Glutamatergic neuron (in vitro differentiated cells): ENCODE measurements at regions not wholly inside any gene's neighbourhood (a gene's known extent, or its start where the extent isn't known, plus 50 kb on each side); places are given as distances from the start of the nearest gene placed in this dataset.

Source experiments
- DNase-seq: peaks from one replicate; pipeline ENCODE4 v3.0.0; 2022
- H3K27ac Mint-ChIP-seq: one replicate; pipeline ENCODE4 v1.8.0; 2020; ENCODE audit warnings: mild to moderate bottlenecking, mixed read lengths, inconsistent platforms; ENCODE audit not compliant: unreplicated experiment
- H3K27me3 Mint-ChIP-seq: one replicate; pipeline ENCODE4 v1.8.0; 2020; ENCODE audit warnings: mild to moderate bottlenecking, moderate library complexity, mixed read lengths, inconsistent platforms; ENCODE audit not compliant: unreplicated experiment
- H3K36me3 Mint-ChIP-seq: one replicate; pipeline ENCODE4 v1.8.0; 2020; ENCODE audit warnings: mild to moderate bottlenecking, mixed read lengths, inconsistent platforms; ENCODE audit not compliant: unreplicated experiment
- H3K4me1 Mint-ChIP-seq: one replicate; pipeline ENCODE4 v1.8.0; 2020; ENCODE audit warnings: mild to moderate bottlenecking, low read depth, mixed read lengths, inconsistent platforms; ENCODE audit not compliant: unreplicated experiment
- H3K4me3 Mint-ChIP-seq: one replicate; pipeline ENCODE4 v1.8.0; 2020; ENCODE audit warnings: mild to moderate bottlenecking, mixed read lengths, inconsistent platforms; ENCODE audit not compliant: unreplicated experiment
- H3K9me3 Mint-ChIP-seq: one replicate; pipeline ENCODE4 v1.8.0; 2020; ENCODE audit warnings: mild to moderate bottlenecking, moderate library complexity, mixed read lengths, inconsistent platforms; ENCODE audit not compliant: unreplicated experiment
- CTCF ChIP-seq: fragments of 200-600 bp; sonication (generic); IDR thresholded peaks from one replicate; pipeline ENCODE4 v1.5.0; 2021; ENCODE audit not compliant: partially characterized antibody, unreplicated experiment

- Mint-ChIP-seq H3K4me1 (peaks cover 15% of the 10 kb centered on the region), H3K4me3 (no peak overlapping the region), H3K36me3 (no peaks in the 10 kb centered on the region), H3K27me3 (no peaks in the 10 kb centered on the region), H3K27ac (no peak overlapping the region), H3K9me3 (peaks cover 1% of the 10 kb centered on the region)
- no peak for TF ChIP-seq CTCF
- DNase-seq, result no peak
Measured at GRCh38 chr11:134710861-134711407, 298.9 kb upstream of the B3GAT1 start.

- Mint-ChIP-seq H3K4me3 (no peak overlapping the region), H3K27me3 (peaks cover 2% of the 10 kb centered on the region), H3K36me3 (no peaks in the 10 kb centered on the region), H3K4me1 (no peaks in the 10 kb centered on the region), H3K9me3 (no peaks in the 10 kb centered on the region), H3K27ac (peak overlapping the region; percentile 41)
- no peak for DNase-seq
- no peak for TF ChIP-seq CTCF
Measured at GRCh38 chr11:134705858-134706257, 293.8 kb upstream of the B3GAT1 start.

- Mint-ChIP-seq H3K36me3 (no peaks in the 10 kb centered on the region), H3K4me1 (no peaks in the 10 kb centered on the region), H3K27ac (no peak overlapping the region), H3K9me3 (no peaks in the 10 kb centered on the region), H3K4me3 (no peak overlapping the region), H3K27me3 (peaks cover 3% of the 10 kb centered on the region)
- no peak for DNase-seq
- no peak for TF ChIP-seq CTCF
Measured at GRCh38 chr11:134702827-134703226, 290.8 kb upstream of the B3GAT1 start.

- H3K4me1 Mint-ChIP-seq, result no peaks in the 10 kb centered on the region
- no peak for DNase-seq
- H3K27me3 Mint-ChIP-seq, result peaks cover 3% of the 10 kb centered on the region
- no peaks in the 10 kb centered on the region for H3K9me3 Mint-ChIP-seq
- no peak overlapping the region for H3K4me3 Mint-ChIP-seq
- H3K36me3 Mint-ChIP-seq, result no peaks in the 10 kb centered on the region
- TF ChIP-seq CTCF, result no peak
- no peak overlapping the region for H3K27ac Mint-ChIP-seq
Measured at GRCh38 chr11:134701564-134702165, 289.6 kb upstream of the B3GAT1 start.

- H3K9me3 Mint-ChIP-seq, result no peaks in the 10 kb centered on the region
- DNase-seq, result no peak
- H3K27ac Mint-ChIP-seq, result no peak overlapping the region
- H3K36me3 Mint-ChIP-seq, result no peaks in the 10 kb centered on the region
- no peak overlapping the region for H3K4me3 Mint-ChIP-seq
- TF ChIP-seq CTCF, result no peak
- no peaks in the 10 kb centered on the region for H3K4me1 Mint-ChIP-seq
- peaks cover 3% of the 10 kb centered on the region for H3K27me3 Mint-ChIP-seq
Measured at GRCh38 chr11:134700101-134700640, 288.1 kb upstream of the B3GAT1 start.
